Stomach smooth muscle (tissue), 2 donors: ENCODE measurements at regions not wholly inside any gene's neighbourhood (a gene's known extent, or its start where the extent isn't known, plus 50 kb on each side); places are given as distances from the start of the nearest gene placed in this dataset.

Experiments used
- H3K27ac ChIP-seq: one replicate; pipeline ENCODE4 v1.7.0; 2013; ENCODE audit warnings: mild to moderate bottlenecking, low read length, inconsistent platforms
- H3K27me3 ChIP-seq, 2 donors: one replicate each; pipeline ENCODE4 v1.7.0; 2013; ENCODE audit warnings: low read length in 2 of 2; ENCODE audit not compliant: insufficient read depth in 2 of 2, control insufficient read depth in 1 of 2
- H3K36me3 ChIP-seq, 2 donors: one replicate each; pipeline ENCODE4 v1.7.0; 2013; ENCODE audit warnings: low read length in 2 of 2; ENCODE audit not compliant: control insufficient read depth in 2 of 2, insufficient read depth in 2 of 2
- H3K4me1 ChIP-seq: one replicate; pipeline ENCODE4 v1.7.0; 2013; ENCODE audit warnings: low read length; ENCODE audit not compliant: control insufficient read depth, insufficient read depth
- H3K4me3 ChIP-seq, 2 donors: one replicate each; pipeline ENCODE4 v1.7.0; 2013; ENCODE audit warnings: low read length in 2 of 2
- H3K9ac ChIP-seq, 2 donors: one replicate each; pipeline ENCODE4 v1.7.0; 2013; ENCODE audit warnings: low read length in 2 of 2, mild to moderate bottlenecking in 1 of 2
- H3K9me3 ChIP-seq, 2 donors: one replicate each; pipeline ENCODE4 v1.7.0; 2013; ENCODE audit warnings: low read length in 2 of 2; ENCODE audit not compliant: control insufficient read depth in 2 of 2
- donor health status: healthy.
- donor health status: Pancreatic carcinoma.

DNA sequence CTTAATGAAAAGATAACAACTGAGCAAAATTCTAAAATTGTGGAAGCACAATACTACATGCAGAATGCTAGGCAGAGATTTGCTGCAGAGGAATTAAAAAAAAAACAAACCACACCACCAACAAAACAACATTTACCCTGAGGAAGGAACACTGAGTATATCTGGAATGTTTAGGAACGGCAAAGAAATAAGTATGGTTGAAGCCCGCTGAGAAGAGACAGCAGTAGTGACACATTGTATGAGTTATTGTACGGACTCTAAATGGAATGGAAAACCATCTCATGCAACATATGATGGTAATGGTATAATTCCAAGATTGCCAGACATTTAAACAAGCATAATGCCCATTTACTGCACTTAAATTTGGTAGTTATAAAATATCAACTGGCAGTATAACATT is 568.2 kb upstream of the CCDC54 start:
- no peaks in the 10 kb centered on the region for H3K36me3 ChIP-seq
- H3K27ac ChIP-seq = no peak overlapping the region
- H3K27me3 ChIP-seq = no peaks in the 10 kb centered on the region
- H3K9ac ChIP-seq = no peak overlapping the region
- no peak overlapping the region for H3K4me3 ChIP-seq
- H3K9me3 ChIP-seq = no peaks in the 10 kb centered on the region
- no peaks in the 10 kb centered on the region for H3K4me1 ChIP-seq

DNA sequence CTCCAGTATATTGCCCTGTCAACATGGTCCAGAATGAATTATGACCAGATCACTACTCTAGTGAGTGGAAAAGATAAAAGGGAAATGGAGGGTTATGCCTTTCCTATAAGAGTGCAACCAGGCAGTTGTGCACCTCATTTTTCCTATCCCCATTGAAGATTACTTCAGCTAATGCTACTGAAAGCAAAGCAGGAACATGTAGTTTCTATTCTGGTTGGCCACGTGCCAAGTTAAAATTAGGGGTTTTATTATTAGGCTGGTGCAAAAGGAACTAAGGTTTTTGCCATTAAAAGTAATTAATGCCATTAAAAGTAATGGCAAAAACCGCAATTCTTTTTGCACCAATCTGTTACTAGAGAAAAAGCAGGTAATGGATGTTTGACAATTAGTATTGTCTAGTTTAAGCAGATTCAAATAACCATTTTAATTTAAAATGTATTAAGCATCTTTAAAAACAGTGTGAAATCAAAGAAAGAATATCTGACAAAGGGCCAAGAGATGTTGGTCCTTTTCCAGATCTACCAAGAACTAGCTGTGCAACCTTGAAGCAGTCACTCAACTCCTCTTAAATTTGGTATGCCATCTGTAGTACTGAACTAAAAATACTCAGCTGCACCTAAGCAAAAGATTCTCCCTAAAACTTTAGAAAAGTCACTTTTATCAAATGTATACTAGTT is 567.5 kb upstream of the CCDC54 start:
- Histone ChIP-seq H3K9me3 (no peaks in the 10 kb centered on the region), H3K9ac (no peak overlapping the region), H3K27me3 (no peaks in the 10 kb centered on the region), H3K4me3 (no peak overlapping the region), H3K36me3 (no peaks in the 10 kb centered on the region), H3K4me1 (no peaks in the 10 kb centered on the region), H3K27ac (no peak overlapping the region)

DNA sequence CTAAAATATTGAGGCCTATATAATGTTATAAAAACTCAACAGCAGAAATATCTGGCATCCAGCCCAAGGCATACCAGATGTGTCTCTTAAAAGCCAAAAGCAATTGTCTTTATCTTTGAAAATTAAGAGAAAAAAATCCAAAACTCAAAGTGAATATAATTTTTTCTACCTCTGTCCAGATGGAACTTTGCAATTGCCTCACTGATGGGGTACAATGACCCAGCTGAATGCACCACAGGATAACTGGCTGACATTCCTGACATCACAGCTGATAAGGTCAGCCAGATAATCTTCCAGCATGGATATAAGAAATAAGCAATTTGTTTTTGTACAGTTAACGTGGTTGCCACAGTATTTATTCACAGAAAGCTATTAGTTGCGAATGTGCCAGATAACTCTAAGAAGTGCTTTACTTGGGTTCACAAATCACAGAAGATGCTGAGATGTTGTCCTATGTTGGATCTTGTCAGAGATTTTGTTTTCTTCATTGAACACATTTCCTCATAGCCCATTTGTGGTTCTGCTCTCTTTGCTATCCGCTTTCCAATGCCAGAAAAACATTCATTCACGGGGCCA is 566.9 kb upstream of the CCDC54 start:
- H3K4me1 ChIP-seq = no peaks in the 10 kb centered on the region
- no peak overlapping the region for H3K9ac ChIP-seq
- H3K9me3 ChIP-seq = no peaks in the 10 kb centered on the region
- no peaks in the 10 kb centered on the region for H3K27me3 ChIP-seq
- no peak overlapping the region for H3K27ac ChIP-seq
- no peak overlapping the region for H3K4me3 ChIP-seq
- H3K36me3 ChIP-seq = no peaks in the 10 kb centered on the region

DNA sequence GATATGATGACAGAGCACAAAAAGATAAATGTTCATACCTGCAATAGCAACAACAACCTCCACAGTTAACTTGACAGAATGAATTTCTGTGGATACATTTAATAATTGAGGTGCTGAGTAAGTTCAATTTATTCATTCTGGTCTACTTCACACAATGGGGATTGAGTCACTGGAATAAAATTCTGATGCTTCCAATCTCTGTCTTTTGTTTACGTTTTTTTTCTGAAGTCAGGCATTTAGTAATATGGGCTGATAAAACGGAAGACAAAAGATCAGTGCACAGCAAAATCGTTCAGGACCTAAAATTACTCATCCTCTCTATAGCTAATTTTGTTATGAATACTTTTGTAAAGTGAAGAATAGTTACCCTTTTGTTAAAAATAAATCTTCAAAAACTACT is 565.9 kb upstream of the CCDC54 start:
- no peaks in the 10 kb centered on the region for H3K27me3 ChIP-seq
- no peak overlapping the region for H3K9ac ChIP-seq
- H3K9me3 ChIP-seq = no peaks in the 10 kb centered on the region
- no peaks in the 10 kb centered on the region for H3K4me1 ChIP-seq
- H3K4me3 ChIP-seq = no peak overlapping the region
- no peak overlapping the region for H3K27ac ChIP-seq
- no peaks in the 10 kb centered on the region for H3K36me3 ChIP-seq

DNA sequence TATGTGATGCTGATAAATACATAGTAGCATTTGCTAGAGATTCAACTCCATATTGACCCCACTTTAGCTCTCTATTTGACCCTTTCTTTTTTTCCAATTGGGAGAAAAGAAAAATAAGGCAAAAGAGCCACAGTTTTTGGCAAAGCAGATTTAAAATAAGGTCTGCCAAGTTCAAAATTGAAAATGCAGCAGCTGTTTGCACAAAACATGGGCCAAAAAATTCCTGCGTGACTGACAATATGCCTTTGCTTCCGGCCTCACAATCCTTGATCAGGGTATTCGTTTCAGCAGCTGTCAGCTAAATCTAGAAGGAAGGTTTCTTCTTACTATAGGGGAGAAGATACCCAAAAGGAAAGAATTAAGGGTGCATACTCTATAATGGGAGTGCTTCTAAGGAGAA is 563.5 kb upstream of the CCDC54 start:
- Histone ChIP-seq H3K4me1 (no peaks in the 10 kb centered on the region), H3K36me3 (no peaks in the 10 kb centered on the region), H3K27me3 (no peaks in the 10 kb centered on the region), H3K9me3 (no peaks in the 10 kb centered on the region), H3K9ac (no peak overlapping the region), H3K27ac (no peak overlapping the region), H3K4me3 (no peak overlapping the region)

DNA sequence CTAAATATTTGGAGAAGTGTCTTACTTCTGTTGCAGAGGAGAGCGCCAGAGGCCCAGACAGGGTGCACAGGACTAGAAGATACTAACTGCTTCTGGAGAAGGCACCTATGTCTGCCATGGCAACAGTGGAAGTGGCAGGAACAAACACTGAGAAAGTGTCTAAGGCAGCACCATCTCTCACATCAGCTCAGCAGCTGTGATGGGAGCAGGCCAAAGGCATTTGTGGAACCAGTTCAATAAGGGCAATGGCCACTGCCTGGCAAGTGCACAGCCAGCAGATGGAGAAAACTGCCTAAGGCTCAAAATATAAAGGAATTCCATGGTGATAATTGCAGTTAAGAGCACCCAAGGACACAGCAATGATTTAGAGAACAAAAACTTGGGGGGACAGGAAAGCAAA is 563.0 kb upstream of the CCDC54 start:
- H3K4me1 ChIP-seq = no peaks in the 10 kb centered on the region
- H3K4me3 ChIP-seq = no peak overlapping the region
- no peak overlapping the region for H3K27ac ChIP-seq
- no peaks in the 10 kb centered on the region for H3K36me3 ChIP-seq
- no peak overlapping the region for H3K9ac ChIP-seq
- no peaks in the 10 kb centered on the region for H3K27me3 ChIP-seq
- no peaks in the 10 kb centered on the region for H3K9me3 ChIP-seq

DNA sequence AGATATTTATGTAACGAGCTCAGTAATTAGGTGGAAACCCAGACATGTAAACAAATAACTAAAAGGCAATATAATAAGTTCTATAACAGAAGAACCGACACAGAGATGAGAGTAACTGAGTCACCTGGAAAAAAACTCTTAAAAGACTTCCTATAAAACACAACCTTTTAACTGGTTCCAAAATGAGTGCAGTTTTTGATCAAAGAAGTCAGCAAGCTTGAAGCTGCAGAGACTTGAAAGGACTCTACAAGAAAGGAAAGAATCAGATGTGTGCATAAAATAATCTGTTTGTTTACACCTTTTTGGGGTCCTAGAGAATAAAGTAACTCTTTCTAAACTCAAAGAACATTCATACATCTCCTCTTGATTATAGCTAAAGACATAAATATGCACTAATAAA is 560.4 kb upstream of the CCDC54 start:
- Histone ChIP-seq H3K9me3 (no peaks in the 10 kb centered on the region), H3K36me3 (no peaks in the 10 kb centered on the region), H3K4me1 (no peaks in the 10 kb centered on the region), H3K27ac (no peak overlapping the region), H3K4me3 (no peak overlapping the region), H3K9ac (no peak overlapping the region), H3K27me3 (no peaks in the 10 kb centered on the region)

DNA sequence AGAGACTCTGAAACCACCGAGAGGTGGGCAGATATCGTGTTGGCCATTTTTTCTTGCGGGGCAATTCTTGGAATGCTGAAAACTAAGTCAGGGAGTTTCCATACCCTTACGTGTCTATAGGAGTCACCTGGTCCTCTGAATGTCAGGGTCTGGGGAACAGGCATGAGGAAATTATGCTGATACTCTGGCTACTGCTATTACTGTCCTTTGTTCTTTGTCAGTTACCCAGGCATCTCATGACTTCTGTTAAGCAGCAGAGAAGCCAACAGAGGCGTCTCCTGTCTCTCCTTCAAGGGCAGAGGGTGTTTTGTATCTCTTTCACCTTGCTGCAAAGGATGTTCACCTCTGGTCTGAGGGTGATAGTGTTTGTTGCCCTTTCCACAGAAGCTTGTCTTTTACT is 559.5 kb upstream of the CCDC54 start:
- H3K27me3 ChIP-seq = no peaks in the 10 kb centered on the region
- H3K9me3 ChIP-seq = no peaks in the 10 kb centered on the region
- no peak overlapping the region for H3K4me3 ChIP-seq
- no peaks in the 10 kb centered on the region for H3K4me1 ChIP-seq
- no peaks in the 10 kb centered on the region for H3K36me3 ChIP-seq
- no peak overlapping the region for H3K27ac ChIP-seq
- H3K9ac ChIP-seq = no peak overlapping the region

DNA sequence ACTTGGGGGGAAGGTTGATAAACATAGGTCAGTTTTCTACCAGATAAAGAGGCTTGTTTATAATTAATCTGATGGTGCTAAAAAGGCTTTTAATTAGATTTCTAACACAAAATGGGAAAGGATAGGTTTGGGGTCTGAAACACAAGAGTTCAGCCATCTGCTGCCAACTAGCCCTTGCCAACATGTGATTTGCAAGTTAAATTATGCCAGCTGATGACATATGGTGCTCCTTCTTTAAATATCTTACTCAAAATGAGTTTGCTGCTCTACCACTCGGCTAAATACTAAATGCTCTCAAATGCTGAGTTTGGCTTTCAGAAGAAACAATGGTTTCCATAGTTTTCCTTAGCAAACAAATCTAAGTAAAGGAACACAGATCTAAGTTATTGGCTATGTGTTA is 557.8 kb upstream of the CCDC54 start:
- H3K4me3 ChIP-seq = no peak overlapping the region
- no peak overlapping the region for H3K9ac ChIP-seq
- no peaks in the 10 kb centered on the region for H3K27me3 ChIP-seq
- no peaks in the 10 kb centered on the region for H3K36me3 ChIP-seq
- H3K4me1 ChIP-seq = no peaks in the 10 kb centered on the region
- H3K9me3 ChIP-seq = no peaks in the 10 kb centered on the region
- H3K27ac ChIP-seq = no peak overlapping the region

DNA sequence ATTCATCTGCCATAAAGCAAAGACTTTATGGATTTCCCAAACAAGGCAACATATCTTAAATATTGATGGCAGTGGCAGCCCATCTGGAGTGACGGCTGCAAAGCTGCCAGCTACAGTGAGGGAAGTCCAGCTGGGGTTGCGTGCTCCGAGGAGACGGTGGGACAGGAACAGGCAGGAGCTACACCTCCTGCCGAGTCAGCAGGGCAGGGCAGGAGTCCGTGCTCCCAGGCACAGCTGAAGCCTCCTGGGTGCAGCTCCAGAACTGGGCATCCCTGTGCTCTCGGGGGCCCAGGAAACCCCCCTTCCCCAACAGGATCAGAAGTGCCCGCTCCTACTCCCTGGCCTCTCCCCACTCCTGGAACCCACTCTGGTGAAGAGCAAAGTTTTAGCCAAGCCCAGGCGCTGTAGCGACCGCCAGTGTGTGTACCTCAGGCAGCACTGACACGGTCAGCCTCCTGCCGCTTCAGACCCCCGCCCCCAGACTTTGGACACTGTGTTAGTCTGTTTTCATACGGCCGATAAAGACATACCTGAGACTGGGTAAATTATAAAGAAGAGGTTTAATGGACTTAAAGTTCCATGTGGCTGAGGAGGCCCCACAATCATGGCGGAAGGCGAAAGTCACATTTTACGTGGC is 556.4 kb upstream of the CCDC54 start:
- Histone ChIP-seq H3K36me3 (no peaks in the 10 kb centered on the region), H3K4me1 (no peaks in the 10 kb centered on the region), H3K9ac (no peak overlapping the region), H3K27me3 (no peaks in the 10 kb centered on the region), H3K4me3 (no peak overlapping the region), H3K9me3 (no peaks in the 10 kb centered on the region), H3K27ac (no peak overlapping the region)

DNA sequence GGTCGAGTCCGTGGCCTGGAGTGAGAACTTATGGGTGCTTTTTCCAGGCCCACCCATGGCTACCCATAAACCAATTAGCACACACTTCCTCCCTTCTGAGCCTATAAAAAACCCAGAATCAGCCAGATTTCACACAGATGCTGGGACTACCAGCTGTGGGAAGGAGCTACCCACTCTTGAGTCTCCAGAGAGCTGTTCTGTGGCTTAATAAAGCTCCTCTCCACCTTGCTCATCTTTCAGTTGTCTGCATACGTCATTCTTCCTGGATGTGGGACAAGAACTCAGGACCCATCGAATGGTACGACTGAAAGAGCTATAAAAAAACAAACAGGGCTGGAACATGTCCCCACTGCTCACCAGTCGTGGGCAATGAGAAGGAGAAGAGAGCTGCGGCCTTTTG is 555.4 kb upstream of the CCDC54 start:
- H3K27ac ChIP-seq = no peak overlapping the region
- H3K9ac ChIP-seq = no peak overlapping the region
- no peak overlapping the region for H3K4me3 ChIP-seq
- H3K4me1 ChIP-seq = peaks cover 7% of the 10 kb centered on the region
- no peaks in the 10 kb centered on the region for H3K27me3 ChIP-seq
- no peaks in the 10 kb centered on the region for H3K36me3 ChIP-seq
- no peaks in the 10 kb centered on the region for H3K9me3 ChIP-seq
